ENCODE measurements at regions not wholly inside any gene's neighbourhood (a gene's known extent, or its start where the extent isn't known, plus 50 kb on each side); places are given as distances from the start of the nearest gene placed in this dataset.

GRCh38 chr2:118431997-118432396 lies 343.7 kb downstream of the INSIG2 start:
- no peak for TF ChIP-seq CTCF (IDR thresholded peaks at IDR 0.05; ENCODE audit: poor library complexity)
- no peak for TF ChIP-seq EZH2phosphoT487 (IDR thresholded peaks at IDR 0.05; ENCODE audit: low read depth, severe bottlenecking, unreplicated experiment)
- no peak for TF ChIP-seq EZH2 (IDR thresholded peaks at IDR 0.05; ENCODE audit: borderline replicate concordance)

All from hepatocyte (in vitro differentiated cells).